HepG2 (cell line): ENCODE measurements at regions not wholly inside any gene's neighbourhood (a gene's known extent, or its start where the extent isn't known, plus 50 kb on each side); places are given as distances from the start of the nearest gene placed in this dataset.

Source experiments
- ATAC-seq: fragments of 200-7000 bp; cut with Tn5 transposase; 3 replicates; pipeline ENCODE4 v1.9.1; 2020; ENCODE audit warnings: mild to moderate bottlenecking, moderate library complexity
- BruUV-seq: library from RNA; stranded (reverse); fragments of 400-500 nt; replicated peaks from 2 replicates; lab custom pipeline; 2021; lab: Mats Ljungman, UMichigan
- CTCF ChIA-PET: fragments of 300-600 bp; formaldehyde crosslinking; extraction: SDS; loops from one replicate; lab custom pipeline; 2021; ENCODE audit warnings: low total read pairs, inconsistent platforms, low intra/inter-chr PET ratio; lab: Yijun Ruan, JAX
- POLR2A ChIA-PET: fragments of 350-600 bp; sonication (Branson Sonifier 250); formaldehyde crosslinking; loops from one replicate; lab custom pipeline; 2020; ENCODE audit warnings: antibody characterized with exemption, inconsistent platforms; lab: Yijun Ruan, JAX
- DNase-seq: peaks from one replicate; pipeline ENCODE4 v3.0.0-alpha.2; 2015; ENCODE audit warnings: low spot score
- FAIRE-seq: peaks from 3 replicates; lab custom pipeline; 2011; peaks lifted over from hg19 to GRCh38; lab: Jason Lieb, UNC
- H2AFZ ChIP-seq: one replicate; pipeline ENCODE4 v1.6.1; 2011; ENCODE audit warnings: low read length, inconsistent platforms
- H3K27ac ChIP-seq: fragments of 300-600 bp; 3 replicates; pipeline ENCODE4 v1.8.0; 2011; ENCODE audit warnings: mixed run types, mild to moderate bottlenecking, mixed read lengths, low read length, inconsistent platforms; ENCODE audit not compliant: insufficient read depth; ENCODE audit errors: extremely low read length
- H3K27me3 ChIP-seq, 2 experiments: fragments of 200-600 bp in 1 of 2; 2 replicates in 1 of 2; 3 replicates in 1 of 2; pipeline versions ENCODE4 v1.6.0 to v1.8.0; 2011; ENCODE audit warnings: low read length in 2 of 2, mild to moderate bottlenecking in 2 of 2, moderate library complexity in 2 of 2, inconsistent platforms in 1 of 2; ENCODE audit not compliant: insufficient read depth in 2 of 2, control insufficient read depth in 1 of 2
- H3K36me3 ChIP-seq, 2 experiments: fragments of 200-600 bp in 1 of 2; replicated peaks in 1 of 2; 2 replicates in 1 of 2; 3 replicates in 1 of 2; pipeline versions ENCODE4 v1.5.1 to v1.8.0; 2011; ENCODE audit warnings: low read length in 2 of 2, inconsistent platforms in 1 of 2; ENCODE audit not compliant: insufficient read depth in 2 of 2, control insufficient read depth in 1 of 2
- H3K4me1 ChIP-seq: 2 replicates; pipeline ENCODE4 v1.5.1; 2012; ENCODE audit warnings: low read length, inconsistent platforms; ENCODE audit not compliant: insufficient read depth
- H3K4me2 ChIP-seq: 2 replicates; pipeline ENCODE4 v1.6.0; 2011; ENCODE audit warnings: low read depth, low read length, inconsistent platforms
- H3K4me3 ChIP-seq, 3 experiments: fragments of 200-600 bp in 1 of 3; sonication (generic), shearing (Covaris generic) in 1 of 3; replicated peaks in 1 of 3; 2 replicates each; pipeline ENCODE4 v1.5.1; 2011 to 2016; ENCODE audit warnings: low read length in 3 of 3, inconsistent platforms in 2 of 3, low read depth in 2 of 3, mild to moderate bottlenecking in 2 of 3, control low read depth in 1 of 3, mixed read lengths in 1 of 3; ENCODE audit not compliant: insufficient read depth in 1 of 3
- H3K79me2 ChIP-seq: one replicate; pipeline ENCODE4 v1.6.1; 2011; ENCODE audit warnings: low read length, inconsistent platforms; ENCODE audit not compliant: insufficient read depth
- H3K9ac ChIP-seq: 2 replicates; pipeline ENCODE4 v1.6.0; 2011; ENCODE audit warnings: mild to moderate bottlenecking, low read depth, low read length, inconsistent platforms; ENCODE audit not compliant: insufficient read depth
- H3K9me3 ChIP-seq: 2 replicates; pipeline ENCODE4 v1.5.1; 2012; ENCODE audit warnings: mild to moderate bottlenecking, low read length
- H4K20me1 ChIP-seq: 2 replicates; pipeline ENCODE4 v1.6.0; 2011; ENCODE audit warnings: inconsistent platforms, mild to moderate bottlenecking, low read length, moderate library complexity; ENCODE audit not compliant: insufficient read depth
- GLMP ChIP-seq: sonication (generic); formaldehyde crosslinking; IDR thresholded peaks from 2 replicates; pipeline ENCODE4 v1.9.0; 2021; ENCODE audit warnings: missing genetic modification reagents, mild to moderate bottlenecking, borderline replicate concordance
- HES4 ChIP-seq: sonication (generic); formaldehyde crosslinking; IDR thresholded peaks from 2 replicates; pipeline ENCODE4 v1.9.0; 2021; ENCODE audit warnings: mild to moderate bottlenecking, missing genetic modification reagents, borderline replicate concordance
- HOXA7 ChIP-seq: sonication (generic); formaldehyde crosslinking; IDR thresholded peaks from 2 replicates; pipeline ENCODE4 v1.8.1; 2022; ENCODE audit warnings: mild to moderate bottlenecking, missing genetic modification reagents, moderate library complexity
- MBD4 ChIP-seq: IDR thresholded peaks from 2 replicates; pipeline ENCODE4 v1.6.1; 2012; ENCODE audit warnings: low read length, inconsistent platforms, borderline replicate concordance
- NR2F2 ChIP-seq: IDR thresholded peaks from 2 replicates; pipeline ENCODE4 v1.6.1; 2012; ENCODE audit warnings: low read depth, inconsistent platforms, borderline replicate concordance
- PLRG1 ChIP-seq: fragments of 450-650 bp; conservative IDR thresholded peaks from 2 replicates; pipeline ENCODE4 v1.6.1; 2016
- PLSCR1 ChIP-seq: sonication (generic); formaldehyde crosslinking; IDR thresholded peaks from 2 replicates; pipeline ENCODE4 v1.5.0; 2020; ENCODE audit warnings: missing genetic modification reagents, mild to moderate bottlenecking, borderline replicate concordance
- POGK ChIP-seq: sonication (generic); formaldehyde crosslinking; conservative IDR thresholded peaks from 2 replicates; pipeline ENCODE4 v1.8.0; 2022; ENCODE audit warnings: mild to moderate bottlenecking, moderate library complexity, missing genetic modification reagents
- REST ChIP-seq, 2 experiments: IDR thresholded peaks; 2 replicates each; pipeline ENCODE4 v1.6.1; 2011 to 2012; ENCODE audit warnings: low read length in 2 of 2, borderline replicate concordance in 1 of 2, low read depth in 1 of 2, mild to moderate bottlenecking in 1 of 2, moderate library complexity in 1 of 2
- TOPORS ChIP-seq: sonication (generic); formaldehyde crosslinking; IDR thresholded peaks from 2 replicates; pipeline ENCODE4 v1.8.0; 2023; ENCODE audit warnings: mild to moderate bottlenecking, missing genetic modification reagents
- ZBTB21 ChIP-seq: sonication (generic); formaldehyde crosslinking; IDR thresholded peaks from 2 replicates; pipeline ENCODE4 v1.4.0; 2020; ENCODE audit warnings: missing genetic modification reagents
- ZBTB38 ChIP-seq: sonication (generic); formaldehyde crosslinking; IDR thresholded peaks from 2 replicates; pipeline ENCODE4 v1.5.1; 2020; ENCODE audit warnings: mild to moderate bottlenecking, missing genetic modification reagents
- ZHX1 ChIP-seq: sonication (generic); formaldehyde crosslinking; IDR thresholded peaks from 2 replicates; pipeline ENCODE4 v1.8.1; 2022; ENCODE audit warnings: low read depth, mild to moderate bottlenecking, missing genetic modification reagents
- ZNF12 ChIP-seq: sonication (generic); formaldehyde crosslinking; IDR thresholded peaks from 2 replicates; pipeline ENCODE4 v1.5.0; 2020; ENCODE audit warnings: missing genetic modification reagents
- ZNF446 ChIP-seq: sonication (generic); formaldehyde crosslinking; IDR thresholded peaks from 2 replicates; pipeline ENCODE4 v1.5.0; 2020; ENCODE audit warnings: mild to moderate bottlenecking, missing genetic modification reagents
- ZNF552 ChIP-seq: sonication (generic); formaldehyde crosslinking; IDR thresholded peaks from 2 replicates; pipeline ENCODE4 v1.9.0; 2022; ENCODE audit warnings: missing genetic modification reagents, mild to moderate bottlenecking, borderline replicate concordance
- WGBS: methylation state at CpG from one replicate; pipeline ENCODE4 v1.1.6; 2017; ENCODE audit warnings: low lambda C conversion rate; 5-methylcytosine and 5-hydroxymethylcytosine counted together
- in situ Hi-C: cut with HindIII; loops from 2 replicates; pipeline ENCODE4 v1.10.0; 2017; ENCODE audit warnings: low pct_unique_long_range_greater_than_20kb; ENCODE audit not compliant: extremely low pct_ligation_motif_present
- intact Hi-C: fragments of 100-400 bp; cut with micrococcal nuclease; formaldehyde crosslinking; loops from one replicate; pipeline ENCODE4 v1.10.0; 2022; ENCODE audit not compliant: unreplicated experiment

GRCh38 chr9:135017899-135018298, 69.6 kb upstream of the OLFM1 start:
- Histone ChIP-seq H3K36me3 (no peaks in the 10 kb centered on the region), H3K27ac (no peak overlapping the region), H3K4me3 (no peak overlapping the region), H3K4me2 (no peak overlapping the region), H3K27me3 (peaks cover 12 to 65% of the 10 kb centered on the region in 2 experiments; a peak in 4 of 5 replicates), H3K9ac (no peak overlapping the region), H3K9me3 (no peaks in the 10 kb centered on the region), H3K79me2 (no peaks in the 10 kb centered on the region), H3K4me1 (no peaks in the 10 kb centered on the region), H4K20me1 (no peaks in the 10 kb centered on the region), H2AFZ (no peak overlapping the region)
- BruUV-seq, result no TSS peak
- intact Hi-C loops (no loop called here), in situ Hi-C loops (no loop called here)
- DNase-seq (no peak), FAIRE-seq (no peak), ATAC-seq (no peak)
- ChIA-PET POLR2A (no interaction called here), CTCF (no interaction called here)
- WGBS, result 0% methylated on average over 4 of the region's 4 CpGs
- no peak for TF ChIP-seq ZBTB38 (CRISPR knock-in tag)
- TF ChIP-seq ZBTB21 (CRISPR knock-in tag), result no peak
- no peak for TF ChIP-seq GLMP (CRISPR knock-in tag)
- TF ChIP-seq PLRG1, result no peak
- TF ChIP-seq NR2F2, result no peak
- TF ChIP-seq MBD4, result no peak
- no peak for TF ChIP-seq ZNF446
- TF ChIP-seq ZNF12 (CRISPR knock-in tag), result no peak
- no peak for TF ChIP-seq HES4 (CRISPR knock-in tag)
- TF ChIP-seq PLSCR1, result no peak
- TF ChIP-seq REST (IDR thresholded peaks at IDR 0.05; ENCODE audit: borderline replicate concordance in 1 of 2, low read depth in 1 of 2, low read length in 2 of 2), result no peak
- TF ChIP-seq TOPORS (CRISPR knock-in tag), result no peak
- no peak for TF ChIP-seq POGK
- TF ChIP-seq ZHX1 (CRISPR knock-in tag), result no peak
- TF ChIP-seq ZNF552 (CRISPR knock-in tag), result no peak
- TF ChIP-seq HOXA7 (CRISPR knock-in tag), result no peak
